Natural killer cell (primary cell): ENCODE measurements at regions not wholly inside any gene's neighbourhood (a gene's known extent, or its start where the extent isn't known, plus 50 kb on each side); places are given as distances from the start of the nearest gene placed in this dataset.

Source experiments
- ATAC-seq, 3 donors: fragments of 150-1000 bp in 2 of 3; fragments of 200-7000 bp in 1 of 3; cut with Tn5 transposase; 1 replicate in 1 of 3; 2 replicates in 2 of 3; pipeline ENCODE4 v1.10.0; 2021; ENCODE audit warnings: mild to moderate bottlenecking in 2 of 3, moderate library complexity in 2 of 3
- DNase-seq, 2 donors: peaks; one replicate each; pipeline versions ENCODE4 v3.0.0 to v3.0.0-alpha.2; 2013 to 2021; ENCODE audit warnings: mixed read lengths in 1 of 2
- H3K27ac ChIP-seq: one replicate; pipeline ENCODE4 v1.5.1; 2013; ENCODE audit warnings: mild to moderate bottlenecking, low read length
- H3K27me3 ChIP-seq: one replicate; pipeline ENCODE4 v1.6.1; 2013; ENCODE audit warnings: low read length; ENCODE audit not compliant: control insufficient read depth, insufficient read depth
- H3K36me3 ChIP-seq: one replicate; pipeline ENCODE4 v1.6.1; 2013; ENCODE audit warnings: low read length; ENCODE audit not compliant: control insufficient read depth, insufficient read depth
- H3K4me1 ChIP-seq: one replicate; pipeline ENCODE4 v1.6.1; 2013; ENCODE audit warnings: low read length; ENCODE audit not compliant: control insufficient read depth, insufficient read depth
- H3K4me3 ChIP-seq: one replicate; pipeline ENCODE4 v1.5.1; 2013; ENCODE audit warnings: low read length
- H3K9me3 ChIP-seq: one replicate; pipeline ENCODE4 v1.6.1; 2013; ENCODE audit warnings: low read length; ENCODE audit not compliant: control insufficient read depth, insufficient read depth
- H3K27ac Mint-ChIP-seq, 2 donors: one replicate each; pipeline ENCODE4 v1.8.0; 2022; ENCODE audit warnings: mild to moderate bottlenecking in 2 of 2, mixed read lengths in 2 of 2, moderate library complexity in 1 of 2
- H3K27me3 Mint-ChIP-seq, 2 donors: one replicate each; pipeline ENCODE4 v1.8.0; 2022; ENCODE audit warnings: low read depth in 2 of 2, mixed read lengths in 2 of 2
- H3K36me3 Mint-ChIP-seq: one replicate; pipeline ENCODE4 v1.8.0; 2022; ENCODE audit warnings: mixed read lengths
- H3K4me1 Mint-ChIP-seq, 2 donors: one replicate each; pipeline ENCODE4 v1.8.0; 2022; ENCODE audit warnings: mixed read lengths in 2 of 2
- H3K4me3 Mint-ChIP-seq: one replicate; pipeline ENCODE4 v1.8.0; 2022; ENCODE audit warnings: mild to moderate bottlenecking, moderate library complexity, mixed read lengths
- H3K9me3 Mint-ChIP-seq, 2 donors: one replicate each; pipeline ENCODE4 v1.8.0; 2022; ENCODE audit warnings: mixed read lengths in 2 of 2
- CTCF ChIP-seq: fragments of 200-600 bp; IDR thresholded peaks from one replicate; pipeline ENCODE4 v1.8.0; 2022; ENCODE audit warnings: antibody characterized with exemption
- WGBS: methylation state at CpG from one replicate; pipeline ENCODE4 v1.1.7; 2013; ENCODE audit warnings: missing lambda C conversion rate; ENCODE audit not compliant: insufficient coverage; 5-methylcytosine and 5-hydroxymethylcytosine counted together
- intact Hi-C: fragments of 100-400 bp; cut with micrococcal nuclease; formaldehyde crosslinking; loops from one replicate; pipeline ENCODE4 v1.14.2; 2022

- H3K27me3 ChIP-seq = no peaks in the 10 kb centered on the region
- Mint-ChIP-seq H3K27me3 (peaks cover 0 to 3% of the 10 kb centered on the region in 2 donors), H3K27ac (no peak overlapping the region), H3K4me3 (no peak overlapping the region), H3K9me3 (no peaks in the 10 kb centered on the region), H3K36me3 (no peaks in the 10 kb centered on the region), H3K4me1 (peaks cover 6 to 7% of the 10 kb centered on the region in 2 donors)
- H3K4me3 ChIP-seq = no peak overlapping the region
- no peaks in the 10 kb centered on the region for H3K4me1 ChIP-seq
- no peak for TF ChIP-seq CTCF
- no peaks in the 10 kb centered on the region for H3K9me3 ChIP-seq
- DNase-seq = no peak
- WGBS = 85% methylated on average over 21 of the region's 23 CpGs
- intact Hi-C loops = no loop called here
- no peaks in the 10 kb centered on the region for H3K36me3 ChIP-seq
- no peak for ATAC-seq
- no peak overlapping the region for H3K27ac ChIP-seq
Observed at GRCh38 chr18:76756531-76757253, 65.7 kb upstream of the ZNF236 start.

- Histone ChIP-seq H3K9me3 (peaks cover 5% of the 10 kb centered on the region), H3K4me1 (no peaks in the 10 kb centered on the region), H3K27ac (no peak overlapping the region), H3K4me3 (no peak overlapping the region), H3K36me3 (no peaks in the 10 kb centered on the region), H3K27me3 (no peaks in the 10 kb centered on the region)
- ATAC-seq = no peak
- DNase-seq = no peak
- Mint-ChIP-seq H3K27me3 (peaks cover 0 to 1% of the 10 kb centered on the region in 2 donors), H3K27ac (no peak overlapping the region), H3K4me3 (no peak overlapping the region), H3K4me1 (no peaks in the 10 kb centered on the region), H3K9me3 (no peaks in the 10 kb centered on the region), H3K36me3 (peaks cover 1% of the 10 kb centered on the region)
- no peak for TF ChIP-seq CTCF
- WGBS = 80% methylated on average over 7 of the region's 8 CpGs
- intact Hi-C loops = no loop called here
Observed at GRCh38 chr18:76754351-76754750, 68.0 kb upstream of the ZNF236 start.

- no peaks in the 10 kb centered on the region for H3K4me1 ChIP-seq
- H3K4me3 ChIP-seq = no peak overlapping the region
- peaks cover 5% of the 10 kb centered on the region for H3K9me3 ChIP-seq
- Mint-ChIP-seq H3K9me3 (peaks cover 0 to 2% of the 10 kb centered on the region in 2 donors), H3K27ac (no peak overlapping the region), H3K27me3 (peaks cover 0 to 6% of the 10 kb centered on the region in 2 donors), H3K4me1 (no peaks in the 10 kb centered on the region), H3K4me3 (no peak overlapping the region), H3K36me3 (peaks cover 7% of the 10 kb centered on the region)
- intact Hi-C loops = no loop called here
- no peaks in the 10 kb centered on the region for H3K36me3 ChIP-seq
- WGBS = 91% methylated on average over 4 of the region's 4 CpGs
- H3K27me3 ChIP-seq = no peaks in the 10 kb centered on the region
- no peak overlapping the region for H3K27ac ChIP-seq
- DNase-seq (no peak), ATAC-seq (no peak)
- TF ChIP-seq CTCF = no peak
Observed at GRCh38 chr18:76752400-76752799, 70.0 kb upstream of the ZNF236 start.
